Cortex of kidney (tissue), 1 donor: ENCODE measurements at regions not wholly inside any gene's neighbourhood (a gene's known extent, or its start where the extent isn't known, plus 50 kb on each side); places are given as distances from the start of the nearest gene placed in this dataset.

ENCODE experiments used
- DNase-seq: peaks from one replicate; lab custom pipeline; 2025; lab: John Stamatoyannopoulos, UW

GRCh38 chr4:128601991-128602695 lies 207.4 kb upstream of the JADE1 start:
- DNase-seq, result no peak

- no peak for DNase-seq
Observed at GRCh38 chr4:128600996-128601871, 208.3 kb upstream of the JADE1 start.

- no peak for DNase-seq
Observed at GRCh38 chr4:128600410-128600809, 209.1 kb upstream of the JADE1 start.

- no peak for DNase-seq
Observed at GRCh38 chr4:128597500-128597899, 212.0 kb upstream of the JADE1 start.

GRCh38 chr4:128596853-128597252 lies 212.6 kb upstream of the JADE1 start:
- no peak for DNase-seq

- DNase-seq, result peak; percentile 8
Observed at GRCh38 chr4:128596115-128596514, 213.4 kb upstream of the JADE1 start.

GRCh38 chr4:128591482-128591881 lies 218.0 kb upstream of the JADE1 start:
- no peak for DNase-seq

GRCh38 chr4:128590773-128591172 lies 218.7 kb upstream of the JADE1 start:
- DNase-seq, result no peak

- DNase-seq, result no peak
Observed at GRCh38 chr4:128590034-128590740, 219.3 kb upstream of the JADE1 start.

- DNase-seq, result no peak
Observed at GRCh38 chr4:128589384-128589965, 220.0 kb upstream of the JADE1 start.

GRCh38 chr4:128587382-128587781 lies 222.1 kb upstream of the JADE1 start:
- no peak for DNase-seq

- DNase-seq, result no peak
Observed at GRCh38 chr4:128583753-128584712, 225.5 kb upstream of the JADE1 start.

- DNase-seq, result no peak
Observed at GRCh38 chr4:128582427-128582870, 227.1 kb upstream of the JADE1 start.

GRCh38 chr4:128579154-128579853 lies 230.2 kb upstream of the JADE1 start:
- DNase-seq, result no peak

GRCh38 chr4:128574706-128575105 lies 234.8 kb upstream of the JADE1 start:
- DNase-seq, result no peak

GRCh38 chr4:128573781-128574508 lies 235.6 kb upstream of the JADE1 start:
- DNase-seq, result no peak

- no peak for DNase-seq
Observed at GRCh38 chr4:128572778-128573241, 236.7 kb upstream of the JADE1 start.

GRCh38 chr4:128571747-128572146 lies 237.8 kb upstream of the JADE1 start:
- DNase-seq, result no peak

GRCh38 chr4:128570387-128570975 lies 239.0 kb upstream of the JADE1 start:
- DNase-seq, result no peak
